ENCODE measurements at regions not wholly inside any gene's neighbourhood (a gene's known extent, or its start where the extent isn't known, plus 50 kb on each side); places are given as distances from the start of the nearest gene placed in this dataset.

- TF ChIP-seq SMC3 (IDR thresholded peaks at IDR 0.05; ENCODE audit: low read depth, low read length) (no peak), CHD1 (IDR thresholded peaks at IDR 0.05; ENCODE audit: low read depth, low read length) (no peak), MAFK (IDR thresholded peaks at IDR 0.05; ENCODE audit: low read depth, low read length) (no peak), NFE2L2 (IDR thresholded peaks at IDR 0.05; ENCODE audit: low read depth, low read length) (no peak), MXI1 (IDR thresholded peaks at IDR 0.05; ENCODE audit: borderline replicate concordance, low read depth, low read length) (no peak), CTCF (conservative IDR thresholded peaks at IDR 0.05; ENCODE audit: low read depth, low read length) (no peak), RCOR1 (IDR thresholded peaks at IDR 0.05; ENCODE audit: insufficient replicate concordance, low read length) (no peak), RAD21 (IDR thresholded peaks at IDR 0.05; ENCODE audit: low read length) (no peak), FOS (IDR thresholded peaks at IDR 0.05; ENCODE audit: low read depth, low read length) (no peak), POLR2A (IDR thresholded peaks at IDR 0.05; ENCODE audit: low read depth, low read length) (no peak), RFX5 (IDR thresholded peaks at IDR 0.05; ENCODE audit: low read depth, low read length) (no peak), ELK1 (IDR thresholded peaks at IDR 0.05; ENCODE audit: borderline replicate concordance, low read depth, low read length) (no peak), USF2 (IDR thresholded peaks at IDR 0.05; ENCODE audit: low read depth, low read length) (no peak), CEBPB (IDR thresholded peaks at IDR 0.05; ENCODE audit: low read depth, low read length) (no peak), MAZ (IDR thresholded peaks at IDR 0.05; ENCODE audit: borderline replicate concordance, low read depth, low read length) (no peak), BHLHE40 (IDR thresholded peaks at IDR 0.05; ENCODE audit: low read depth, low read length) (no peak)
- dilution Hi-C loops (cut with HindIII; ENCODE audit: low sequenced_read_pairs, unreplicated experiment) (no loop called here), in situ Hi-C loops (cut with MboI; ENCODE audit: low sequenced_read_pairs) (no loop called here), intact Hi-C loops (cut with micrococcal nuclease) (loop anchor here (10.0 kb wide), 1 partner anchor 1483 kb away; no protein-coding TSS in a partner anchor)
- H2BK5ac ChIP-seq (ENCODE audit: low read depth, low read length, poor library complexity, severe bottlenecking): no peak overlapping the region
- H4K5ac ChIP-seq (ENCODE audit: low read depth, low read length): no peak overlapping the region
- BruUV-seq (replicated peaks): no TSS peak
- ChIA-PET CTCF (no interaction called here), POLR2A (ENCODE audit: unreplicated experiment) (no interaction called here)
- no peaks in the 10 kb centered on the region for H3K79me1 ChIP-seq (ENCODE audit: low read depth in 1 of 2, low read length in 2 of 2)
- no CpG with 5 or more reads among the region's 3 CpGs for WGBS, 2 experiments (ENCODE audit: extremely low coverage in 2 of 2, insufficient read length in 1 of 2)
- H3K56ac ChIP-seq (ENCODE audit: extremely low read depth, insufficient read depth, low read length): no peak overlapping the region
- H3K4me3 ChIP-seq (ENCODE audit: insufficient read depth, low read depth, low read length): no peak overlapping the region
- H2BK20ac ChIP-seq (ENCODE audit: low read depth, low read length): no peak overlapping the region
- no peak overlapping the region for H3K4ac ChIP-seq (ENCODE audit: low read depth, low read length)
- H4K20me1 ChIP-seq (ENCODE audit: insufficient read depth, low read length): no peaks in the 10 kb centered on the region
- H2AFZ ChIP-seq (replicated peaks; ENCODE audit: low read length, poor library complexity): no peak overlapping the region
- no peak overlapping the region for H2AK9ac ChIP-seq (replicated peaks; ENCODE audit: low read depth, low read length, poor library complexity)
- peaks cover 3% of the 10 kb centered on the region; the same call in 1 of the 2 replicates for H3K27me3 ChIP-seq (ENCODE audit: control insufficient read depth, insufficient read depth, low read length)
- H3K9me1 ChIP-seq (ENCODE audit: insufficient read depth, low read length): no peaks in the 10 kb centered on the region
- H3K4me1 ChIP-seq (ENCODE audit: control insufficient read depth, insufficient read depth, low read length): no peaks in the 10 kb centered on the region
- no peak for ATAC-seq (ENCODE audit: low read depth)
- H4K8ac ChIP-seq (ENCODE audit: low read depth in 2 of 2, low read length in 2 of 2): no peak overlapping the region
- no peak overlapping the region for H2BK15ac ChIP-seq (ENCODE audit: low read depth, low read length)
- no peak overlapping the region for H3K9ac ChIP-seq (ENCODE audit: low read depth, low read length)
- no peak overlapping the region for H2BK120ac ChIP-seq (ENCODE audit: low read depth, low read length)
- no peak overlapping the region for H3K18ac ChIP-seq (ENCODE audit: low read depth, low read length)
- no peaks in the 10 kb centered on the region for H3K36me3 ChIP-seq (ENCODE audit: control insufficient read depth, insufficient read depth, low read length)
- no peak for DNase-seq
- no peaks in the 10 kb centered on the region; the same call in 1 of the 2 replicates for H3K9me3 ChIP-seq (ENCODE audit: control insufficient read depth, insufficient read depth, low read length)
- no peak overlapping the region for H3K4me2 ChIP-seq (ENCODE audit: low read depth, low read length)
- H3K27ac ChIP-seq (ENCODE audit: insufficient read depth, low read length): no peak overlapping the region
- H3K23ac ChIP-seq (ENCODE audit: low read depth, low read length): no peak overlapping the region
- no peak overlapping the region for H3K14ac ChIP-seq (replicated peaks; ENCODE audit: low read depth, low read length)
- no peak overlapping the region for H2AK5ac ChIP-seq (ENCODE audit: low read depth, low read length)
- no peak overlapping the region for H4K91ac ChIP-seq (ENCODE audit: insufficient read depth, low read depth, low read length)
Measured at GRCh38 chr14:61847861-61848260, 85.6 kb downstream of the SNAPC1 start.

Data from IMR-90 (cell line).